ENCODE measurements at regions not wholly inside any gene's neighbourhood (a gene's known extent, or its start where the extent isn't known, plus 50 kb on each side); places are given as distances from the start of the nearest gene placed in this dataset.

DNA sequence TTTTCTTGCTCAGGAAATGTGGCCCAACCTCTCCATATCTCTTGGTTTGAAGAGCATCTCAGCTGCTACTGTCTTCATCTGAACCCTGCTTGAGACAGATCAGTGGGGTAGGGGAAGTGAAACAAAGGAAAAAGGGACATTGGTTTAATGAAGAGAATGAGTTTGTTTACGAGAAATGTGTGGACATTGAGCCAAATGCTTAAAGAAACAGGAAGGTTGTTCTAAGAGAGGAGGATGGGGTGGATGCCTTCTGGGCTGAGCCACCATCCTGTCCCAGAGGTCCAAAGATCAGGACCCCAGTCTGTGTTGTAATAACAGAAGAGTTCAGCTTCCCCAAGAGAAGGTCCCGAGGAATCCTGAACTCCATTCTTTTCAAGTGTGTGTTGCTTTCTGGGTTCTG is 369.7 kb downstream of the INSC start:
- DNase-seq (ENCODE audit: low read depth in 3 of 3) = no peak

DNA sequence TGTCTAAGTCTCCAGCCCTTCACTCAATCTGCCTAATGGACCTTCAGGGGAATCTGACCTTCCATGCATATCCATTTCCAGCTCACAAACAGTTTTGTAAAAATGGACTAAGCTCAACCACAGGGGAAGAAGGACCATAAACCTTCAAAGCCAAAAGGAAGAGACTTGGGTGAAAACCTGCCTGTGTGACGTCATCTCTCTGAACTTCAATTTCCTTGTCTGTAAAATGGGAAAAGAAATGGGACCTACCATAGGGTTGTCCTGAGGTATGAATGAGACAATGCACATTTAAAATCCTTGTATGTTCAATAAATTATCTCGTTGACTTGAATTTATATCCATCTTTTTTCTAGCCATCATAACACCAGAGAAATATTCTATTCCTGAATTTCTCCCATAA is 370.7 kb downstream of the INSC start:
- DNase-seq (ENCODE audit: low read depth in 3 of 3) = no peak

DNA sequence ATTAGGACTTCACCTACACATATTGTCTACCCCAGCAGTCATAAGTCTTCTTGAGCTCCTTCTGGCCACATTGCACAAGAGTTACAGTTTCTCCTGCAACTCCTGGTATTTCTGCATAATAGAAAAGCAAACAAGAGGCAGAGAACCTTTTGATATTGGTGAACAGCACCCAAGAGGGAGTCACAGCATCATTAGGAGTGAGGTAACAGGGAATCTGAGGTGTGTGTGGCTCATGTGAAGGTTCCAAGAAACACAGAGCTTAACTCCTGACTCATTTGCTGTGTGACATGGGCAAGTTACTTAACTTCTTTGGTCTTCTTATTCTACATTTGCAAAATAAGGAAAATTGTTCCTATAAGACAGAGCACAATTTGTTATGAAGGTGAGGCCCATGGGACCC is 374.6 kb downstream of the INSC start:
- no peak for DNase-seq (ENCODE audit: low read depth in 3 of 3)

DNA sequence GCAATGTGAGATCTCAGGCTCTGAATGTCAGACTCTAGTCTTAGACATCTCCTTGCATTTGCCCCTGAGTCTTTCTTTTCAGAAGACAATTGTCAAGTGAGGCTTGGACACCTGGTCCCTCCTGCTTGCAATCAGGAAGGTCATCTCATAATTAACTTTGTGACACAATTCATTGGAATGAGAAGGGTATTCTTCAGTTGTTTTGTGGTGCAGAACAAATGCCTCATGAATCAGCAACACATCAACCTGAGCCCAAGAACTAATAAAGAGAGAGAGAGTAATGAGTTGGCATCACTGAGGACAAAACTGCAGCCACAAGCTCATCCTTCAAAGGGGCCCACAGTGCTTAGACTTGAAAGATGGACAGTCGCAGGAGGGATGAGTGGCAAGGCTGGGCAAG is 375.8 kb downstream of the INSC start:
- no peak for DNase-seq (ENCODE audit: low read depth in 3 of 3)

DNA sequence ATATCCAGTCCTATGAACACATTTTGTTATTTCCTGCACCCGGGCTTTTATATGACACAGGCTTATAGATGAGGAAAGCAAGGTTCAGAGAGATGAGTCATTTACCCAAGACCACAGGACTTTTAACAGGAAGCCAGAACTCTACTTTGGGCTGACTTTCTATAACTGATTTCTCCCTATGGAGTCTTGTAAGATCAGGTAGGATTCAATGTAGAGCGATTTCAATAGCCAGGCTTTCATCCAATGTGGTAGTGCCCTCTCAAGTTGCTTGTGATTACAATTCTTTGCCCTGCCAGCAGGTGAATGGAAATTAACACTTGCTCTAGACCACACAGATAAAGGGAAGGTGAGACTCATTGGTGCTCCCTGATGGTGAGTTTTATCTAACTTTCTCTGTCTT is 378.3 kb downstream of the INSC start:
- DNase-seq (ENCODE audit: low read depth in 3 of 3) = no peak

DNA sequence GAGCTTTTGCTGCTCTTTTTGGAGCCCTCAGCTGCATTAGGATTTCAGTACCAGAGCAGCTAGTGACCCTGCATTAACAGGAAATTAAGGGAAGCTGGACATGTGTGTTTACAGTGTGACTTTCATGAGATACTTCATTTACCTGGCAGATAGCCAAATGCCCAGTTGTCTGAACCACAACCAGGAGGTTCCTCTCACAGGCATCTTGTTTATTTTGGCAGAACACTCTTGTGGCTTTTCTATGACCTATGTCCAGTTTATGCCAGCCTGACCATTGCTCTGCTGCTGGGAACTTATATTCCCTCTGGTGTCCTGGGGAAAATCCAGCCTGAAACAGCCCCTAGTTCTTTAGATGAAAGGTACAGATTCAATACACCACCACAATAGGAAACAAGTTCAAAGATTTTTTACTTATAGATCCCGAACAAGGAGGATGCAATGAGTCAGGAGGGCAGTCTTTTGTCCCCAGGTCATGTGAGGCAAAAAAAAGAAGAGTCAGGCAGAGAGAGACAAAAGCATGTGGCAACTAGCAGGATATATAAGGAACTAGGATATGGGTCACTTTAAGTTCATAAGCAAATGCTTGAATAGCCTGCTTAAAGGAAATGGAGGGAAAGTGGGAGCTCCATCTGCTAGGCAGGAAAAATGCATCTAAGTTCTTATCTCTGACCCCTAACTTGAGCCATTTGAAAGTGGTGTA is 379.3 kb downstream of the INSC start:
- DNase-seq (ENCODE audit: low read depth in 3 of 3) = no peak

DNA sequence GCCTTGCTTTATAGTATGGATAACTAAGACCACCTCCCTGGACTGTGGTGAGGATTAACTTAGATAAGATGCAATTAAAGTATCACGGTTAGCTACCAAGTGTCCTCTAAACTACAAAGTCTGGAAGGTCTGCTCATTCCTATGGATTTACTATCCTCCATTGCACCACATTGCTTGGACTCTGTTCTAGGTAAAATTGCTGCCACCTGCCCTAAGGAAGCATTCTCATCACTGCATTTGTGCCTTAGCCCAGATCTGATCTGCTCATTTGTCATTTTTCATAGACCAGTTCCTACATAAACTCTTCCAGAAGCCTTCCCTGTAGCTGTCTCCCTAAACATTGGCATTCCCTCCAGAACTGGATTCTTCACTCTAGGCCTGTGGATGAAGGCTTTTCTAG is 380.0 kb downstream of the INSC start:
- DNase-seq (ENCODE audit: low read depth in 3 of 3) = no peak

DNA sequence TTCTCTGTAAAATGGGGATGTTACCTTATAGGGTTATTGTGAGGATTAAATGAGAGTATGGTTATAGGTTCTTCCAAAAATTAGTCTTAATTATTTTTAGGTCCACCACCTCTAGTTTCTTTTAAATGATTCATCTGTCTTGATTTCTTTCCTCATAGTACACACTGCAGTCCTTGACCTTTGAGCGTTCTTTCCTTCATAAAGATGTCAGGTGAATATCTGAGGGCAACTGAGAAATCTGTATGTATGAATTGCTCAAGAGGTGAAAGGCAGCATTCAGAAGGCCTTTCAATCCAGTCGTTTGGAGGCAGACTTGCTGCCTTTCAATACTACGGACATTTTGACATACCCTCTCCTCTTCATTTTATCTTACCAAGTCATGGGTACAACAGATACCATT is 380.7 kb downstream of the INSC start:
- no peak for DNase-seq (ENCODE audit: low read depth in 3 of 3)

DNA sequence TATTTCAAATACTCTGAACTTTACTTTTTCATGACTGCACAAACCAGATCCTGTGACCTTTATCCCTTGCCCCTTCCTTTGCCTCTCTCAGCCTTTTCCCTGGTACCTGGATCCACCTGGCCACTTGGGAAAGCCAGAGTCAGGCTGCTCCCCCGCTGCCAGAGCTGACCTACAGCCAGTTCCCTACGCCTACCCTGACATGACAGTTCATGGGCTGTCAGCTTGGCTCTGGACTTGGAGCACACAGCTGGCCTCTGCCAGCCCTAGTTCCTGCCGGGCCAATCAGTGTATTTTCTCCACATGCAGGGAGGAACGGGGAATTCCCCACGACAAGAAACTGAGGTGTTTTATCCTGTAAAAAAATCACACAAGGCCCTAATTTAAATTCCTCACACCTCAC is 382.6 kb downstream of the INSC start:
- no peak for DNase-seq (ENCODE audit: low read depth in 3 of 3)

DNA sequence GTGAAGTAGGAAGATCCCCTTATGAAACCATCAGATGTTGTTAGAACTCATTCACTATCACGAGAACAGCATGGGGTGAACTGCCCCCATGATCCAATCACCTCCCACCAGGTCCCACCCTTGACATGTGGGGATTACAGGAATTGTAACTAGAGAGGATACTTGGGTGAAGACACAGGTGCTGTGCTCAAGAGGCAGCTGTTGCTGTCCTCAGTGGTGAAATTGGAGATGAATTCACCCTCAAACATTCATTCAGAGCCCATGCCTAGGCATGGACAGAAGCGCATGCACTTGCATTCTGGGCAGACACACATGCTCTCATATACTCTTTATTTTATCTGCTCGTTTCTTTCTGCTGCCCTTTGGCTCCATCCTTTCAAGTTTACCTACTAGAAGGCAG is 385.0 kb downstream of the INSC start:
- no peak for DNase-seq (ENCODE audit: low read depth in 3 of 3)

DNA sequence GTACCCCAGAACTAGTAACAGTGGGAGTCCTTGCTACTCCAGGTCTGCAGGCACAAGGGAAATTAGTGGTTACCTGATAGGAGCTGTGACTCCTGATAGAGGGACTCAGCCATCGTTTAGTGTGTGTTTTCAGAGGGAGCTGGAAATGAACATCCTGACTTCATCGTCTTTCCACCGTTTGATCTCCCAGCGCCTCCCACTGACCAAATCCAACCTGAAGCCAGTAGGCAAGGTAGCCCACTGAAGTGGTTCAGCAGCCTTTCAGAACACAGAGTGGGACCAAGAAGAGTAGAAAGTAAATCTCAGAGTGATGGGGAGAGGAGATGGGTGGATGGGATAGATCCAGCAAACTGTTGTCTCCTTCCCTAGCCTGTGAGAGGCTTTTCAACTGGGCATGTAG is 385.9 kb downstream of the INSC start:
- no peak for DNase-seq (ENCODE audit: low read depth in 3 of 3)

DNA sequence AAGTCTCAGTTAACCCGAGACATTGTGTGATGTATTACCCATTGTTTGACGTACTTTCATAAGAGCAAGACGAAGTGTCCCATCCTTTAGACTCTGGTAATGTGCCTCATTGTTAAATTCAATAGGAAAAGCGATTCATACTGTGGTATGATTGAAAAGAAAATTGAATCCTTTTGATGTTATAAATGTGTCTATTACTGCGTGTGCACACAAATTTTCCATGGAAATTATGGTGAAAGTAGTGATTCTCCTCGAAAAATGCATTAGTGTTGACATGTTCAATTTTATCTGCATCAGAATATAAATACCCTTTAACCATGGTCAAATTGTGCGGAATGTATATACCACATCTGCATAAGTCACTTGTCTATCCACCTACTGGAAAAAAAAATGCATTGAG is 386.8 kb downstream of the INSC start:
- DNase-seq (ENCODE audit: low read depth in 3 of 3) = no peak

DNA sequence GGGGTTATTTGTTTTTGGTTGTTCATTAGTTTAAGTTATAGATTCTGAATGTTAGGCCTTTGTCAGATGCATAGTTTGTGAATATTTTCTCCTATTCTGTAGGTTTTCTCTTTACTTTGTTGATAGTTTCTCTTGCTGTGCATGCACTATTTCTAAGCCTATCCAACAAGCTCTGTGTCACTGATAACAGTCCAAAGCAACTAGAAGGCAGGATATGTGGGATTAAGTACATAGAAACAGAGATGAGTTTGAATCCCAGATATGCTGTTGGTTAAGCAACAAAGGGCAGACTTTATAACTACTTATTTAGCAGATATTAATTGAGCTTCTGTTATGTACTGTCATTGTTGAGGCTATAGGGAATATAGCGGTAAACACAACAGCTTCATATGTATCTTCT is 390.4 kb downstream of the INSC start:
- no peak for DNase-seq (ENCODE audit: low read depth in 3 of 3)

DNA sequence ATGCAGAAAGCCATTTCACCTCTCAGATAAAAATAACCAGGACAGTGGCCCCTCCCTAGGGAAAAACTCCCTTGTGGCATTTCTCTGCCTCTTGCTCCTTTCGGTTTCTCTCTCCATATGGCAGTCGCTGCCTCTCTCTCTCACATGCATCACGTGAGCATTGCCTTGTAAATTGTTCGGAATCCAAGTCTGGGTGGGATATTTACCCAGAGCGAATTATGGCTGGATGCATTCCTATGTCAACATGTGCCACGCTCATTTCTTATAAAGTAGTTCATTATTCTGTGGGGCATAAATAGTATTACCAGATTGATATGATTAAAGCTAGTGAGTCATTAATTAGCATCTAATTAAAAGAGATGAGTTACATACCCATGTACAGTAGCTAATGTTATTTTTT is 392.9 kb downstream of the INSC start:
- DNase-seq (ENCODE audit: low read depth in 3 of 3) = no peak

DNA sequence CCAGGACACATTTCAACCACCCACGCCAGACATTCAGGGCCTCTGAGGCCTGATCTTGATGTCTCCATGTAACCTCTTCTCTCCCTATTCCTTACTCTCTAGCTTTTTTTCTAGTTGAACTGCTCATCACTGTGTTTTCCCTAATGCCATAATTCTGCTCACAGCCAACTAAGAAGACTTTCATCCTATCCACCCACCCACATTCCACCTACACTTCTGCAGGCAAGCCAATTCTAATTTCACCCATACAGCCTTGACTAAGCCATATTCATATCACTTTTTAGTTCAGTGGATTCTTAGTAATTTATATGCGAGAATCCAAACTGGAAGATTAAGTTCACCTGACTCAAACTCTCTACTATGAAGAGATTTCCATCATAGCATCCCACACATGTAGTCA is 394.4 kb downstream of the INSC start:
- DNase-seq (ENCODE audit: low read depth in 3 of 3) = no peak

DNA sequence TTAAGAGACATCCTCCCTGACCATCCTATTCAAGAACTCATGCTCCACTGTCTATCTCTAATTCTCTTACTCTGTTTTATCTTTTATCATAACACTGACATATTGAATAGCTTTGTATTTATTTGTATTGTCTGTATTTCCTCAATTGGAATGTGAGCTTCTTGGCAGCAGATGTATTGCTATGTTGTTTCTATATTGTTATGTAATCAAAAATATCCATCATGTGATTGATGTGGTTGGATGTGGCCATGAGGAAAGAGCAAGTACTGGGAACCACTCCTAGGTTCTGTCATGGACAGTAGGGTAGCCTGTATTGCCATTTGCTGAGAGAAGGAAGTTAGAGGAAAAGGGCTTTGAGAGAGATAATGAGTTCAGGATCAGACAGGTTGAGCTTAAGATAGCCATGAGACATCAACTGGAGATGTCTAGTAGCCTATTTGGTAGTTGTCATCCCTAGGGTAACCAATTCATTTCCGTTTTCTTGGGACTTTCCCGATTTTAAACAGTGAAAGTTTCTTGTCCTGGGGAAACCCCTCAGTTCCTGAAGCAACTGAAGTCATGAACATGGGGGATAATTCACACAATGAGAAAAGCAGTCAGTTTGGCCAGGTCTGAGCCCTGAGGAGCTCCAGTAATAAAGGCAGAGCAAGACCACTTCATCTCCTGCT is 404.5 kb downstream of the INSC start:
- no peak for DNase-seq (ENCODE audit: low read depth in 3 of 3)

DNA sequence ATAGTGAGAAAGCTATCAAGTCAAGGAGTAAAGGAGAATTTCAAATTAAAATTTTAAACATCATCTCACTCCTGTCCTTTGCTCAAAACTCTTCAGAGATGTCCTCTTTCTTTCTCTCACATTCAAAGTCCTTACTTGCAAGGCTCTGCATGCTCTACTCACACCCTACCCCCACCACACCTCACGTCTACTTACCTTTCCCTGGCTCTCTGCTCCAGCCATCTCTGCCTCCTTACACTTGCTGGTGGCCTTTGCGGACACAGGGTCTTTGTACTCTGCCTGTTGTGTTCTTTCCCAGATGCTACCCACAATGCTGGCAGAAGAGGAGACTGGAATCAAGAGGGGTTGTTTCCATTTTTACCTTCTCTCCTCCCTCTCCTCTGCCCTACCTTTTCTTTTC is 405.2 kb downstream of the INSC start:
- no peak for DNase-seq (ENCODE audit: low read depth in 3 of 3)

DNA sequence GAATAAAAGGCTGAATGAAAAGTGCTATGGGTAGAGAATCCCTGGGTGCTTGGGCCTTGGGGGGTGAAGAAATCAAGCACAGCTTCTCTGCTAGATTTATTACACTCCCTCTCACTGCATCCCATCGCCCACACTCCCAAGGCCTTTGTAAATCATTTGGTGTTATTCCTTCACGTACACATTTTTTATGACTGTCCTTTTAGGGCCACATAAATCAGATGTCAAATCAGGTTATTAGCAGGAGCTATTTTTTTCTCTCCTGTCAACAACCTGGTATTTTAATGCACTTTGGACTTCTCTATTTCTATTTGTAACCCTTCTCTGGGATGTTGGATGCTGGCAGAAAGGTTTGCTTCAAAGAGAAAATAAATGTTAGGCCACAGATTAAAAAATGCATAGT is 408.8 kb downstream of the INSC start:
- no peak for DNase-seq (ENCODE audit: low read depth in 3 of 3)

DNA sequence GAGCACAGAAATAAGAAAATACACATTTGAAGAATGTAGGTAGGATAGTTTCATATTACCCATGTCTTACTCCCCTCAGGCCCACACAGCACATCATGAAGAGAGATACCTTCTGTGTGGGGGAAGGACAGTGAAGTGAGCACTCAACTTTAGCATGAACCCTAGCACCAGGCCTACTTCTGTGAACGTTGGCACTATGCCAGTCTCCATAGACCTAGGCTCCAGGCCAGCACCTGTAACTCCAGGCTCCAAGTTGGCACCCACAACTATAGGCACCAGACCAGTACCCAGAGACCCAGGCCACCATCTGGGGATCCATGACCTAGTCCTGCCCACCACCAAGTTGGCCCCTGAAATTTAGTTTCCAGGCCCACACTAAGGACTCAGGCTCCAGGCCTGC is 410.9 kb downstream of the INSC start:
- no peak for DNase-seq (ENCODE audit: low read depth in 3 of 3)

DNA sequence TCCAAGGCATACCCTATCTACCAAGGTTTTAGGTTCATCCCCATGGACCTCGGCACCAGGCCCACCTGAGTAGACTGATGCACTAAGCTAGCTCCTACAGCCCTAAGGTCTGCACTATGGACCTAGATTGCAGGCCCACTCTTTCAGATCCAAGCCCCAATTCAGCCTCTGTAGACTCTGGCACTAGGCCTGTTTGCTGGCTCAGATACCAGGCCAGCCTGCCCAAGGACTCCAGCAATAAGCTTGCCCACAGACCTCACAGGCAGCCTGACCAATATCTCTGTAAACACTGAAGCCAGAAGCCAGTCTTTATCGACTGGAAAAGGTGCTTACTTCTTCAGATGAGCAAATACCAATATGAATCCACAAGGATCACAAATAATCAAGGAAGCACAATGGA is 411.3 kb downstream of the INSC start:
- no peak for DNase-seq (ENCODE audit: low read depth in 3 of 3)

DNA sequence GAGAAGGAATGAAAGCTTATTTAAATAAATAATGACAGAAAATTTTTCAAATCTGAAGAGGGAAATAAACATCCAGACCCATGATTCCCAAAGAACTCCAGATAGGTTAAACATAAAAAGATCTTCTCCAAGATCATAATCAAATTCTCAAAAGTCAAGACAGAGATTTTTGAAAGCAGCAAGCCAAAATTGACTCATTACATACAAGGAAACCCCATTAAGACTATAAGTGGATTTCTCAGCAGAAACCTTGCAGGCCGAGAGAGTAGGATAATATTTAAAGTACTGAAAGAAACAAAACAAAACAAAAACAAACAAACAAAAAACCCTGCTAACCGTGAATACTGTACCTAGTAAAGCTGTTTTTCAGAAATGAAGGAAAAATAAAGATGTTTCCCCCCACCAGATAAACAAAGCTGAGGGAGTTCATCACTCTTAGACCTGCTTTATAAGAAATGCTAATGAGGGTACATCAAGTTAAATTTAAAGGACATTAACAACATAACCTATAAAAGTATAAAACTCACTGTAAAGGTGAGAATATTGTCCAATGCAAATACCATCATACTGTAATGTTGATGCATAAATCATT is 412.2 kb downstream of the INSC start:
- no peak for DNase-seq (ENCODE audit: low read depth in 3 of 3)

DNA sequence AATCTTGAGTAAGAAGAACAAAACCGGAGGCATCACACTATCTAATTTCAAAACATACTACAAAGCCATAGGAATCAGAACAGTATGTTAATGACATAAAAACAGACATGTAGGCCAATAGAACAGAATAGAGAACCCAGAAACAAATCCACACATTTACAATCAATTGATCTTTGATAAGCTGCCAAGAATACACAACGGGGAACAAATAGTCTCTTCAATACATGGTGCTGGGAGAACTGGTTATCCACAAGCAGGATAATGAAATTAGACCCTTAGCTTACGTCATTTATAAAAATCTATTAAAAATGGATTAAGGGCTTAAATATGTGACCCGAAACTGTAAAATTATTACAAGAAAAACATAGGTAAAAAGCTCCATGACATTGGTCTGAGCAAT is 417.7 kb downstream of the INSC start:
- DNase-seq (ENCODE audit: low read depth in 3 of 3) = no peak

DNA sequence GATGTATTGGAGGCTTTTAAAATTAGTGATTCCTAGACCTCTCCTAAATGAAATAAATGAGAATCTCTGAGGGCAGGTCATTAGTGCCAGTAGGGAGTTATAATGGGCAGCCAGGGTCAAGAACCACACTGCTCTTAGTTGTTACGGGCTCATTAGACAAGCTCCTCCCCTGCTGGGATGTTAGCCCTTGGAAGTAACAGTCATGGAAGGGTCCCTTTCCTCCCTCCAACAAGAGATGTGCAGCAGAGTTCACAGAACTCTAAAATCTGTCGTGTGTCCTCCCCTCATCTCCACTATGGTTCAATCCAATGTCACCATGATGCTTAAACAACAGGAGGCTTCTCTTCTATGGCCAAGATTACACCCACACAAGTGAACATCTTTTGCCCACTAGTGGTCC is 419.5 kb downstream of the INSC start:
- DNase-seq (ENCODE audit: low read depth in 3 of 3) = no peak

DNA sequence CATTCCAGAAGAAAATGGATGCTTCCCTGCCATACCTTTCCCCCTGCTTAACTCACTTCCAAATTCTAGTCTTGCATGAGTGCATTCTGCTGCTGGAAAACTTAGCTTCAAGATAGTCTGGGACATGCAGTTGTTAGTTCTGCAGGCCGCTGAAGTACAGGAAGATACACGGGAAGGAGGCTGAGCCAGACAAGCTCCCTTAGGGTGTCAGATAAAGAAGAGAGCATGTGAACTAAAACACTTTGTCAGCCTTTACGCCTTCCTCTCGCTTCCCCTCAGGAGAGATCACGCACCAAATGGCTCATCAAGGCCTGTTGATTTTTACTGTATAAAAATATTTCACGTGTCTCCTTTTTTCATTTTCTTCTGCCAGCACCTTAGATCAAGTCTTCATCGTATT is 420.7 kb downstream of the INSC start:
- no peak for DNase-seq (ENCODE audit: low read depth in 3 of 3)

All from stimulated activated CD4-positive, alpha-beta T cell treated with anti-CD3 and anti-CD28 coated beads, TNF-alpha, amount 100 ng/mL, for 24 hours (primary cell).